ENCODE measurements at regions not wholly inside any gene's neighbourhood (a gene's known extent, or its start where the extent isn't known, plus 50 kb on each side); places are given as distances from the start of the nearest gene placed in this dataset.
"Not testable (repeated sequence)": the region's sequence is repeated elsewhere in the genome, so short reads cannot be mapped to it uniquely, and the experiment has no call there.

DNA sequence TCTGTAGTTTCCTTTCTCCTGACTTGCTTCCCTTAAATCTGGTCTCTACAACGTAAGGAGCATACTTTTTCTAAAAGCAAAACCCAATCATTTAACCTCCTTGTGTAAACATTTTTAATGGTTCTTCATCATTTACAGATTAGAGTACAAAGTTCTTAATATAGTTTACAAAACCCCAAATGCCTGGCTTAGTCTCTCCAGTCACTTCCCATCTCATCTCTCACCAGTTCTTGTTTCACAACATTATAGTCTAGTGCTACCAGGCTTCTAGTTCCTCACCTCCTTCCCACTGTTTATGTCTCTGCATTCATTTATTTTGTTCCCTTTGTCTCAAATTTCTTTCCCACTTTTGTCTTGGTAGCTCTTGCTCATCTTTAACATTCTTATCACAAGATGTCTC, 168.4 kb downstream of the FASLG start:
- no peaks in the 10 kb centered on the region for H3K4me1 ChIP-seq
- no peaks in the 10 kb centered on the region for H3K27me3 ChIP-seq
- H3K36me3 ChIP-seq, result no peaks in the 10 kb centered on the region
- H3K4me3 ChIP-seq, result no peak overlapping the region
- H3K9me3 ChIP-seq (replicated peaks), result no peaks in the 10 kb centered on the region
- H3K27ac ChIP-seq, result no peak overlapping the region
- no peak for DNase-seq

DNA sequence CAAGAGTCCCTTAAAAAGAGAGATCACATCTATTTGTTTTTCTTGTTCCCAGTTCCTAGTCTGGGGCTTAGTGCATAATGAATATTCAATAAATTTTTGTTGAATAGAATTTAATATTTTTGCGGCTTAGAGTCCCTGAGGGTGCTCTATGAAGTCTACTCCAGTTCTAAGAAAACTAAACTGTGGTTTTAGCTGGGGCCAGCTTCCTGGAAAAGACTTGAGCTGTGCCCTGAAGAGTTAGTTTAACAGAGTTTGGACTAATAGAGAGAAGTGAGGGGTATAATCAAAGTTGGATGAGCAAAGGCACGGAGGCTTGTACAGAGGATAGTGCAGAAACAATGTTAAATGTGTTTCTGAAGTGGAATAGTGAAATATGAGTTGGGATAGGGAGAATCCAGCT, 168.9 kb downstream of the FASLG start:
- no peak for DNase-seq

DNA sequence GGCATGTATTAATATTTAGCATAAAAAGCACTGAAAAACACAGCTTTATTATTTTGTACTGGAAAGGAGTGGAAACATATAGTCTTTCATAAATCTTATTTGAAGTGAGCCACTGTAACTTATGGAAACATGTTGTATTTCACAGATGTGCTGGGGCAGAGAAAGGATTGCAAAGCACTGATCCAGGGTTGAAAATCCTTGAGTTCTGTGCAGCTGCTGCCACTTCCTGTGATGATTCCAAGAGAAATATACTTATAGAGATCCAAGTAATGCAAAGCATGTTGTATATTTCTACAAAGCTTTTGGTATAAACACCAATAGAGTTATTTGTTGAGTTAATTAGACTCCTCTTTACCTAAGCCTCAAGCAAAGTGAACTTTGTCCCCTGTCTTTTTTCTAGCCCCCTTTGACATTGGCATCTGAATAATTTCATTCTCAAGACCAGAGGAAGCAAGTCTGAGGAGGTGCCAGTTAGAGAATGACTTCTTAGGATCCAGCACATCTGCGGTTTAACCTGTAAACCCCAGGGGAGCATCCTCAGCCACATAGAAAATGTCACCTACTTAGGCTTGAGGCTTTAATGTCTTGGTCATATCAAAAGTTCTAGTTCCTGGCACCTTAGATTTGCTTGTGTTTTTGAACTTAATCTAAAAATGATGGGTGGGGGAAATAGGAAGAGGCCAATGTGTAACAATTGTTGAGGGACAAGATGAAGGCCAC, 173.3 kb downstream of the FASLG start:
- no peak overlapping the region for H3K27ac ChIP-seq
- no peaks in the 10 kb centered on the region for H3K4me1 ChIP-seq
- H3K4me3 ChIP-seq, result no peak overlapping the region
- H3K27me3 ChIP-seq, result no peaks in the 10 kb centered on the region
- no peaks in the 10 kb centered on the region for H3K9me3 ChIP-seq (replicated peaks)
- H3K36me3 ChIP-seq, result no peaks in the 10 kb centered on the region
- no peak for DNase-seq

More for the DNA sequence above, 168.9 kb downstream of the FASLG start:
- Histone ChIP-seq H3K4me3 (no peak overlapping the region), H3K9me3 (replicated peaks) (no peaks in the 10 kb centered on the region), H3K36me3 (no peaks in the 10 kb centered on the region), H3K27me3 (no peaks in the 10 kb centered on the region), H3K4me1 (no peaks in the 10 kb centered on the region), H3K27ac (no peak overlapping the region)

DNA sequence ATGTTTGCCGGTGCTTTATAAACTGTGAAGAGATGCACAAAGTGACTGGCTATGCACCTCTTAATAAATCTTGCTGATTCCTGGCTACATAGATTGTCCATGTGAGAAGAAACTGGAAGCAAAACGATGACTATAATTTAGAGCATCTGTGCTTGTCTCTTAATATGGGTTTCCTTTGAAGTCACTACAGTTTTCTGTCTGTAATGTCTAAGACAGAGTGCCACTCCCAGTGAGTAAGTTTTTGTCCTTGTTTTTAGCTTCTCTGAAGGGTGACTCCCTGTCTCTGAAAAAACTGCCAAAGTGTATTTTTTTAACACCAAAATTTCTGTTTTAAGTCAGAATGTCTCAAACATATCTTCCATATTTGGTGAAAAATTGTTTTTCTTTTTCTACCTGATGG, 175.1 kb downstream of the FASLG start:
- DNase-seq, result no peak
- no peak overlapping the region for H3K4me3 ChIP-seq
- H3K27ac ChIP-seq, result no peak overlapping the region
- no peaks in the 10 kb centered on the region for H3K27me3 ChIP-seq
- H3K4me1 ChIP-seq, result no peaks in the 10 kb centered on the region
- H3K9me3 ChIP-seq (replicated peaks), result no peaks in the 10 kb centered on the region
- H3K36me3 ChIP-seq, result no peaks in the 10 kb centered on the region

DNA sequence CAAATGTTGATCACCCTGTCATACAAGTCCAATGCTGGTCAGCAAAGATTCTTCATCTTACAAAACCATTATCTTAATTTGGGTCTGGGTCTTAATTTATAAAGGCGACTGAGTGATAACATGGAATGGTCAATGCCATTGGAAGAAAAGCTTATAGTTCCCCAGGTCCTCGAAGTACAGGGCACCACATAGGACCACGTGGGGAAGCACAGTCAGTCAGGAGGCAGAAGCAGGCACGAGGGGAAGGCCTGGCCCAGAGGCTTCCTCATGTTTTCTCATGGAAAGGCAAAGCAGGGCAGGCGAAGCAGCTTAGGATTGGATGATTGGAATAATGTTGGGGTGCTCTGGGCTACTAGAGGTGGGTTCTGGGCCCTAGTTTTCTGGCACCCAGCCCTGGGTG, 175.7 kb downstream of the FASLG start:
- DNase-seq, result no peak
- Histone ChIP-seq H3K27me3 (no peaks in the 10 kb centered on the region), H3K4me1 (no peaks in the 10 kb centered on the region), H3K36me3 (no peaks in the 10 kb centered on the region), H3K9me3 (replicated peaks) (no peaks in the 10 kb centered on the region), H3K4me3 (no peak overlapping the region), H3K27ac (no peak overlapping the region)

DNA sequence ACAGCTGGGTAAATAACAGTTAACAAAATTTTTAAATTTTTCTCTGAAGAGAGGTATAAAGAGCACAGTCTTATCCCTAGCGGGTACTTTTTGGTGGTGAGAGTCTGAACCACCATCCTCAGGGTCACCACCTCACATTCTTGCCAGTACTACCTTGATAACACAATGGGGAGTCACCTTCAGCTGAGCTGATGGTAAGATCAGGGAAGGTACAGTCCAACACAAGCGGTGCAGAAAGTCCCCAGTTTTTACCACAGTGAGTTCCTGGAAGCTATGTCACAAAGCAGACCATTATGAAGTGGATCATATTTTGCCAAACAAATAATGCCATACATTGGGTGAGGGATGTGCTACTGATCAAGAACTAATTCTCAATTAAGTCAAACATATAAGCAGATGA, 176.9 kb downstream of the FASLG start:
- no peak for DNase-seq
- Histone ChIP-seq H3K27me3 (no peaks in the 10 kb centered on the region), H3K4me1 (no peaks in the 10 kb centered on the region), H3K36me3 (no peaks in the 10 kb centered on the region), H3K9me3 (replicated peaks) (no peaks in the 10 kb centered on the region), H3K4me3 (no peak overlapping the region), H3K27ac (no peak overlapping the region)

DNA sequence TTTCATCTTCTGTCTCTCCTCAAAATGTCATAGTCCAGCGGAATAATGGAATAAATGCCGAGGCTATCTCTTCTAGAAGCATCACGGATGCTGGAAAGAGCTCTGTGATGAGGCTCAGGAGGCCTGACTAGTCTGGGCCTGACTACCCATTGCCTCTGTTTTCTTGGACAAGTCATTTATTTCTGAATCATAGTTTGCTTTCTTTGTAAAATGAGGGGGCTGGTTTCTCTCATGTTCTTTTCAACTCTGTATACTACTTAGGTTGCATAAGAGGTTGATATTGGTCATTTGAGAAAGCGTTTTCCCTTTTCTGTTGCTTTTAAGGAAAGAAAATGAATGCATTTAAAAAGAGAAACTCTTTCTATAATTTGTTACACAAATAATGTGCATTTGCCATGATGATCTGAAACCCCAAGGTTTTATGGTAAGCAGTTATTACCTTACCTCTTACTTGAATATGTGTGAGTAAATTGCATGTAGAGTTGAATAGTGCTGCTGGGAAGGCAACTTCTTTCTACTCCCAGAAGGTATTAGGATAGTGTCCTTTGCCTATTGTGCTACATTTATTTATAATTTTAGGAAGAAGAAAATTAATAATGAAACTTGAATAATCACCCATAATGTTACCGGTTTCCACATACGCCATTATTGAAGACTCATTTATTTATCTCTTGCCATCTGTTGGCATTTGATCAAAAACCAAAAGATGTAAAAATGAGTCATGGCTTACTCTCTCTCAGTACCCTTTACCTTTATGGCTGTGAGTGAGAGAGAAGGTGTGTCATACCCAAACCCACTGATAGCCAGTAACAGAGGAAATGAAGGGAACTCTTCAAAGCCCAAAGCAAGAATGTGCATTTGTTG, 179.1 kb downstream of the FASLG start:
- Histone ChIP-seq H3K36me3 (no peaks in the 10 kb centered on the region), H3K27ac (no peak overlapping the region), H3K4me3 (no peak overlapping the region), H3K9me3 (replicated peaks) (no peaks in the 10 kb centered on the region), H3K4me1 (no peaks in the 10 kb centered on the region), H3K27me3 (no peaks in the 10 kb centered on the region)
- no peak for DNase-seq

DNA sequence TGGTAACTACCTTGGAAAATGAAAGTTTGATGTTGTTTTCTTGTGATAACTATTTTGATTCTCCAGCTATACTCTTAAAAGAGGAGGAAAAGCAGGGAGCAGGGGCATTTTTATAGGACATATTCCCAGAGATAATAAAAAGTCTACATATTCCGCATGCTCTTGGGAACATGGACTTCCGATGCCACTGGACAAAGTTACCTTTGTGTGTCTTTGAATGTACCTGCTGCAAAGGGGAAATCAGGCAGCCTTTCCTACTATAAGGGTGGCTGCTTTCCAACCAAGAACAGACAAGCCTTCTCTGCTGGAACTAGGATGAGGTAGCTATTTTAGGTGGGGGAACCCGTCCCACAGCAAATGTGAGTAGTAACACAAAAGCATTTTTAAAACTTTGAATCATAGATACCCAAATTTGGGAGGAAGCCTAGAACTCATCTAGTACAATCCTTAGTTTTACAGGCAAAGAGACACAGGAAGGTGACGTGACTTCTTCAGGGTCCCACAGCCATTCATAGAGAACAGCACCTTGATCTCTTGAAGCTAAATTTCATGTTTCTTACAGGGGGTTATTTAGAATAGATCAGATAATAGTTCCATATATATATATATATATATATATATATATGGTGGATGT, 179.9 kb downstream of the FASLG start:
- Histone ChIP-seq H3K4me1 (no peaks in the 10 kb centered on the region), H3K27ac (no peak overlapping the region), H3K27me3 (no peaks in the 10 kb centered on the region), H3K9me3 (replicated peaks) (no peaks in the 10 kb centered on the region), H3K36me3 (no peaks in the 10 kb centered on the region), H3K4me3 (no peak overlapping the region)
- DNase-seq, result no peak

DNA sequence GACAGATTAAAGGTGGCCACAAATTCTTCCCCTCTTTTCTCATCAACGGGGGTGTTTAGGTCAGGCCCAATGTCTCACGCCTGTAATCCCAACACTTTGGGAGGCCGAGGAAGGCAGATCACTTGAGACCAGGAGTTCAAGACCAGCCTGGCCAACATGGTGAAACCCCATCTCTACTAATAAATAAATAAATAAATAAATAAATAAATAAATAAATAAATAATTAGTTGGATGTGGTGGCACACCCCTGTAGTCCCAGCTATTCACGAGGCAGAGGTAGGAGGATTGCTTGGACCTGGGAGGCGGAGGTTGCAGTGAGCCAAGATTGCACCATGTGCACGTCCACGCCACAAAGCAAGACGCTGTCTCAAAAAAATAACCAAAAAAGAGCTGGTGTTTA, 180.7 kb downstream of the FASLG start:
- DNase-seq; H3K4me1 ChIP-seq; H3K4me3 ChIP-seq; H3K36me3 ChIP-seq; H3K27me3 ChIP-seq; H3K9me3 ChIP-seq (replicated peaks); H3K27ac ChIP-seq: not testable (repeated sequence)

DNA sequence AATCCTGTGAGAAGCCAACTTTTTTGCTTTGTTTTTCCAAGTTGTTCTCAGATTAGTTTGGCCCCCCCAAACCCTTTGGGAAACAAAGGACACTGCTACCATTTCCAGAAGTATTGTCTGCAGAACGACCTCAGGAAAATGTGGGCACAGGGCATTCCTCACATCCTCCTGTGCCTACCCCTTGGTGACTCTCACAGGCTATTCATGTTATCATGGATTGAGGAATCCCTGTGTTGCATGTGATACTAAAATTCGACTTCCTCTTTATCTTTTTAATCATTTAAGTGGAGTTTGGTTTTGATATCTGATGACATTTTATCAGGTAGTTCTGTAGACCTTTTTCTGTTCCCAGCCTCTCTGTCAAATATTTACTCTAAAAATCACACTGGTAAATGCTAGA, 184.5 kb downstream of the FASLG start:
- Histone ChIP-seq H3K36me3 (no peaks in the 10 kb centered on the region), H3K27ac (no peak overlapping the region), H3K4me1 (no peaks in the 10 kb centered on the region), H3K9me3 (replicated peaks) (no peaks in the 10 kb centered on the region), H3K27me3 (no peaks in the 10 kb centered on the region), H3K4me3 (no peak overlapping the region)
- DNase-seq, result no peak

DNA sequence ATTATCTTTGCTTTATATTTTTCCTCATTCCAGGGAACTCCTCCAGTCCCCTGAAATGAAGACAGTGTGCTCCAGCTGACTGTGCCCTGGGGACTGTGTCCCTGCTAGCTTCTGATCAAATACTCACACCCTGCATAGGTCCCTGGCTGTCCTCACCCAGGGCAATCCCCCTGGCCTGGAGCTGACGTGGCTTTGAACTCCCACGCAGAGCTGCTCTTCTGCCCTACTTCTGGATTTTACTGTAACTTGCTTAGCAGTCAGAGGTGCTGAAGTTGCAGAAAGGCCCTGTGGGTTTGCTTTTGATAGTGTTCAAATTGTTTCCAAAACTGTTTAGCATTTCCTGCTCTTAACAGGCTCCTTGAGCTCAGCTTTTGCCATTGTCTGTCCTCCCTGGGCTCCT, 186.5 kb downstream of the FASLG start:
- no peaks in the 10 kb centered on the region for H3K36me3 ChIP-seq
- no peak for DNase-seq
- H3K27ac ChIP-seq, result no peak overlapping the region
- no peaks in the 10 kb centered on the region for H3K4me1 ChIP-seq
- no peak overlapping the region for H3K4me3 ChIP-seq
- H3K9me3 ChIP-seq (replicated peaks), result no peaks in the 10 kb centered on the region
- H3K27me3 ChIP-seq, result no peaks in the 10 kb centered on the region

DNA sequence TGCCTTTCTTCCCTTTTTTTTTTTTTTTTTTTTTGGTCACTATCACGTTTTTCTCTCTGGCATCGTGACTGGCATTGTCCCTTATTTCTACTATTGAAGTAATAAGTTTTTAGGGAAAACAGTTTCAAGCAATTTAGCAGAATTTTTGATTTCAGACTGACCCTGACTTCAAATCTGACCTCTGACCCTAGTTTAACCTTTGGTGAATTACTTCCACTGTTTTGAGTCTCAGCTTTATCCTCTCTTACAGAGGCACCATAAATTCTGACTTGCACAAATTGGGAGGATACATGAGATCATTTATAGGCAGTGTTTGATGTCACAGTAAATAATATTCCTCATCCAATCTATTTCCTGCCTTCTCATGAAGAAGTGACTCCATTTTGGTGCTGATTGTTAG, 187.0 kb downstream of the FASLG start:
- Histone ChIP-seq H3K36me3 (no peaks in the 10 kb centered on the region), H3K27me3 (no peaks in the 10 kb centered on the region), H3K27ac (no peak overlapping the region), H3K4me1 (no peaks in the 10 kb centered on the region), H3K9me3 (replicated peaks) (no peaks in the 10 kb centered on the region), H3K4me3 (no peak overlapping the region)
- DNase-seq, result no peak

DNA sequence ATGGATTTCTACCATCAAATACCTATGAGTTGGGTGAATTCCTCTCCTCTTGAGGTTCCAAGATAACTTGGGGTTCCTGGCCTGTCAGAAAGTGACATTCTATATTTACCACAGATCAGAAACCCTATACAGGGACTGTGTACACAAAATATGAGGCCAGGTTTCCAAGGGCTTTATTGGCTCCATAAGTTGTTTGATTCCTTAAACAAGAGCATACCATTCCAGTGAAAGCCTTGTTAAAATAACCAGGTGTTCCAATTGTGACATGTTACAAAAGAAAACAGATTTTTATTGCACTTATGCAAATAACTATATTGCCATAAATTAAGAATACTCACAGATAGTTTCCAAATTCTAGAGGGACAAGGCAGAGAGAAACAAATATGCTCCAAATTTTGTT, 188.9 kb downstream of the FASLG start:
- DNase-seq; H3K36me3 ChIP-seq; H3K4me1 ChIP-seq; H3K4me3 ChIP-seq; H3K9me3 ChIP-seq (replicated peaks); H3K27ac ChIP-seq; H3K27me3 ChIP-seq: not testable (repeated sequence)

DNA sequence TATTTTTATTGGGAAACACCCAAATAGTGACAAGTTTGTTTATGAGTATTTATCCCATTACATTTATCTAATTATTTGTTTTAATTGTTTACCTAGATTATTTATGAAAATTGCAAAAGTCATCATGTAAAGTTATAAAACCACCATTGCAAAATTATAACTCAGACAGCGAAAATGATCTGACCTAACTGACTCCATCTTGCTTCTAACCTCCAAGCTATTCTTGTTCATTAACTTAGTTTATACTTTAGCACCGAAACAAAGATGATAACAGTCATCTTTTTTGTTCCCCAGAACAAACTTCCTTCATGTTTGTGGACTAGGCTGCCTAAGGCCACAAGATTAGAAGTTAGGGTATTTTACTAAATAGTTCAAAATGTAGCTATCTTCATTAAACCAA, 190.8 kb downstream of the FASLG start:
- H3K4me3 ChIP-seq, result no peak overlapping the region

DNA sequence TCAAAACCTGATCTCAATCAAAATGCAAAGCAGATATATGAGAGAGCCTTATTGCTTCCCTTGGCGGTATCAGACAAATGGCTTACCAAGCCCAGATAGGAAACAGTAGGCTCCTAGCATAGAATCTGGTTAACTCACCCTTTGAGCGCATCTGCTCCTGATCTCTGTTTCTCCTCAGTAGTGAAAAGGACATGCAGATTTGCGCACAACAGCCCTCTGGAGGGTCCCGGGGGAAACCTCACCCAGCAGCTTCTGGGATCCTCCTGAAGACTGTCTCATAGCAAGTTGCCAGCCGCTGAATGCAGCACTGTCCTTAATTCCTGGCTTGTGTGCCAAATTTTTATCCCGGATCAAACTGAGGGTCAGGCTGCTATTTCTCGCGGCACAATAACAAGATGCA, 192.2 kb downstream of the FASLG start:
- no peak for DNase-seq
- no peak overlapping the region for H3K27ac ChIP-seq
- H3K27me3 ChIP-seq, result no peaks in the 10 kb centered on the region
- no peaks in the 10 kb centered on the region for H3K36me3 ChIP-seq
- H3K4me1 ChIP-seq, result no peaks in the 10 kb centered on the region
- no peak overlapping the region for H3K4me3 ChIP-seq
- no peaks in the 10 kb centered on the region for H3K9me3 ChIP-seq (replicated peaks)

More for the DNA sequence above, 190.8 kb downstream of the FASLG start:
- Histone ChIP-seq H3K9me3 (replicated peaks) (no peaks in the 10 kb centered on the region), H3K27me3 (no peaks in the 10 kb centered on the region), H3K4me1 (no peaks in the 10 kb centered on the region), H3K27ac (no peak overlapping the region), H3K36me3 (no peaks in the 10 kb centered on the region)
- DNase-seq, result no peak
